Sigmoid colon (tissue), 4 donors: ENCODE measurements at regions not wholly inside any gene's neighbourhood (a gene's known extent, or its start where the extent isn't known, plus 50 kb on each side); places are given as distances from the start of the nearest gene placed in this dataset.

Experiments
- CTCF ChIP-seq, 4 experiments: fragments of 450-650 bp in 3 of 4; fragments of 200-600 bp in 1 of 4; IDR thresholded peaks; one replicate each; pipeline ENCODE4 v1.5.1; 2016 to 2019; ENCODE audit warnings: antibody characterized with exemption in 4 of 4, mild to moderate bottlenecking in 3 of 4, moderate library complexity in 2 of 4
- POLR2A ChIP-seq, 2 donors: fragments of 450-650 bp; IDR thresholded peaks; one replicate each; pipeline ENCODE4 v1.6.1; 2016; ENCODE audit warnings: antibody characterized with exemption in 2 of 2, mild to moderate bottlenecking in 2 of 2, moderate library complexity in 2 of 2
- POLR2AphosphoS5 ChIP-seq, 4 donors: sonication (generic); formaldehyde crosslinking; IDR thresholded peaks; one replicate each; pipeline ENCODE4 v1.6.1; 2017; ENCODE audit warnings: antibody characterized with exemption in 4 of 4

- TF ChIP-seq POLR2A (IDR thresholded peaks at IDR 0.05) (no peak), CTCF (IDR thresholded peaks at IDR 0.05) (no peak), POLR2AphosphoS5 (IDR thresholded peaks at IDR 0.05) (no peak)
These were observed 217.5 kb downstream of the NCK2 start for GRCh38 chr2:105962221-105962620.
